Left lung (tissue), 4 donors: ENCODE measurements at regions not wholly inside any gene's neighbourhood (a gene's known extent, or its start where the extent isn't known, plus 50 kb on each side); places are given as distances from the start of the nearest gene placed in this dataset.
"Not testable (repeated sequence)": the region's sequence is repeated elsewhere in the genome, so short reads cannot be mapped to it uniquely, and the experiment has no call there.

Source experiments
- ATAC-seq: fragments of 200-7000 bp; cut with Tn5 transposase; one replicate; pipeline ENCODE4 v1.9.1; 2020; ENCODE audit warnings: moderate library complexity
- DNase-seq, 4 donors: peaks; one replicate each; pipeline ENCODE4 v3.0.0-alpha.2; 2013 to 2020
- H3K27ac ChIP-seq, 2 donors: fragments of 200-600 bp; sonication (generic) in 1 of 2; one replicate each; pipeline versions ENCODE4 v1.5.0 to v1.8.0; 2020 to 2021
- H3K27me3 ChIP-seq, 2 donors: fragments of 200-600 bp; sonication (generic) in 1 of 2; one replicate each; pipeline versions ENCODE4 v1.5.0 to v1.8.0; 2020 to 2021
- H3K36me3 ChIP-seq, 2 donors: fragments of 200-600 bp; sonication (generic) in 1 of 2; one replicate each; pipeline versions ENCODE4 v1.5.0 to v1.8.0; 2020 to 2021
- H3K4me1 ChIP-seq, 2 donors: fragments of 200-600 bp; one replicate each; pipeline ENCODE4 v1.8.0; 2021
- H3K4me3 ChIP-seq, 2 donors: fragments of 200-600 bp; sonication (generic) in 1 of 2; one replicate each; pipeline versions ENCODE4 v1.5.0 to v1.8.0; 2020 to 2021; ENCODE audit warnings: mild to moderate bottlenecking in 1 of 2
- H3K9me3 ChIP-seq, 2 donors: fragments of 200-600 bp; sonication (generic) in 1 of 2; one replicate each; pipeline versions ENCODE4 v1.5.0 to v1.8.0; 2020 to 2021
- intact Hi-C, 2 donors: fragments of 100-400 bp; cut with DNase I; formaldehyde crosslinking; loops; one replicate each; pipeline versions ENCODE4 v1.11.2 to v1.14.2; 2022
- TF ChIP-seq, protein P1 (sequence below), 2 donors: fragments of 200-600 bp; sonication (generic) in 1 of 2; IDR thresholded peaks; one replicate each; pipeline versions ENCODE4 v1.5.0 to v1.8.0; 2021; ENCODE audit warnings: antibody characterized with exemption in 2 of 2
- donor health status: DM: no; HTN: yes; CAD: no.
- donor health status: DM: no; HTN: no; CAD: no.

- H3K4me1 ChIP-seq, result no peaks in the 10 kb centered on the region
- H3K27ac ChIP-seq, result no peak overlapping the region
- H3K4me3 ChIP-seq, result no peak overlapping the region
- peak in 1 of 4 donors; percentile 43 for DNase-seq
- H3K9me3 ChIP-seq, result no peaks in the 10 kb centered on the region
- intact Hi-C loops, result no loop called here
- no peaks in the 10 kb centered on the region for H3K36me3 ChIP-seq
- TF ChIP-seq, protein P1, sequence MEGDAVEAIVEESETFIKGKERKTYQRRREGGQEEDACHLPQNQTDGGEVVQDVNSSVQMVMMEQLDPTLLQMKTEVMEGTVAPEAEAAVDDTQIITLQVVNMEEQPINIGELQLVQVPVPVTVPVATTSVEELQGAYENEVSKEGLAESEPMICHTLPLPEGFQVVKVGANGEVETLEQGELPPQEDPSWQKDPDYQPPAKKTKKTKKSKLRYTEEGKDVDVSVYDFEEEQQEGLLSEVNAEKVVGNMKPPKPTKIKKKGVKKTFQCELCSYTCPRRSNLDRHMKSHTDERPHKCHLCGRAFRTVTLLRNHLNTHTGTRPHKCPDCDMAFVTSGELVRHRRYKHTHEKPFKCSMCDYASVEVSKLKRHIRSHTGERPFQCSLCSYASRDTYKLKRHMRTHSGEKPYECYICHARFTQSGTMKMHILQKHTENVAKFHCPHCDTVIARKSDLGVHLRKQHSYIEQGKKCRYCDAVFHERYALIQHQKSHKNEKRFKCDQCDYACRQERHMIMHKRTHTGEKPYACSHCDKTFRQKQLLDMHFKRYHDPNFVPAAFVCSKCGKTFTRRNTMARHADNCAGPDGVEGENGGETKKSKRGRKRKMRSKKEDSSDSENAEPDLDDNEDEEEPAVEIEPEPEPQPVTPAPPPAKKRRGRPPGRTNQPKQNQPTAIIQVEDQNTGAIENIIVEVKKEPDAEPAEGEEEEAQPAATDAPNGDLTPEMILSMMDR (IDR thresholded peaks at IDR 0.05), result no peak
- peaks cover 0 to 14% of the 10 kb centered on the region in 2 donors for H3K27me3 ChIP-seq
- ATAC-seq, result no peak
Observed at GRCh38 chr4:3634894-3635820, 102.9 kb upstream of the LRPAP1 start.

DNA sequence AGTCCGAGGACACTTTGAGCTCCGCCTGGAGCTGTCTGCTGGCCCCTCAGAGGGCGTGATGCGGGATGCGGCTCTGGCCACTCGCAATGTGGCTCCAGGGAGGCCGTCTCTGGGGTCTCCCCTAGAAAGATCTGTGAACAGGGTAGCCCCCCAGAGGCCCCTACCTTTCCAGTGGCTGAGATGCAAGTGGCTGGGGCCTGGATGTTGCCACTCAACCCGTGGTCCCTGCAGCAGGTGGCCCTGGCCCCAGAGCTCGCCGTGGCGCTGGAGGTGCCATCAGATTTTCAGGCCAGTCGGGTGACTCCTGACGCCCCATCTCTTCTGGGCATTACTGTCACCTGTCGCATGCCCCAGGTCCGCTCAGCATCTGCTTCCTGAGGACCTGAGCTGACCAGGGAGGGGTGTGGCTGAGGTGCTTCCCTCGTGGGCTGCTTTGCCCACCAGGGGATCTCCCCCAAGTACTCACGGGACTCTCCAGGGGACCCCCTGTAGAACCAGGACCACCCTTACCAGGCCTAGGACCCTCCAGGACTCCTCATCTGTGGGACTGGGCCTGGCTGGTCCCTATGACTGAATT is 102.1 kb upstream of the LRPAP1 start:
- ATAC-seq, result no peak
- no peaks in the 10 kb centered on the region for H3K9me3 ChIP-seq
- no peak overlapping the region for H3K27ac ChIP-seq
- H3K27me3 ChIP-seq, result peaks cover 0 to 22% of the 10 kb centered on the region in 2 donors
- TF ChIP-seq, protein P1 (IDR thresholded peaks at IDR 0.05), result no peak
- no peaks in the 10 kb centered on the region for H3K36me3 ChIP-seq
- intact Hi-C loops, result no loop called here
- H3K4me3 ChIP-seq, result no peak overlapping the region
- H3K4me1 ChIP-seq, result no peaks in the 10 kb centered on the region
- DNase-seq, result peak in 1 of 4 donors; percentile 49

- ATAC-seq, H3K4me3 ChIP-seq, H3K4me1 ChIP-seq, H3K9me3 ChIP-seq, H3K27ac ChIP-seq, H3K36me3 ChIP-seq, intact Hi-C loops: not testable (repeated sequence)
- peak in 1 of 4 donors; percentile 59 for DNase-seq
- peaks cover 0 to 32% of the 10 kb centered on the region in 2 donors for H3K27me3 ChIP-seq
Observed at GRCh38 chr4:3633277-3633676, 101.1 kb upstream of the LRPAP1 start.

- H3K27ac ChIP-seq, ATAC-seq, H3K4me1 ChIP-seq, H3K36me3 ChIP-seq, intact Hi-C loops, H3K9me3 ChIP-seq, H3K4me3 ChIP-seq: not testable (repeated sequence)
- peak in 1 of 4 donors; percentile 72 for DNase-seq
- peaks cover 0 to 36% of the 10 kb centered on the region in 2 donors for H3K27me3 ChIP-seq
Observed at GRCh38 chr4:3632794-3633193, 100.6 kb upstream of the LRPAP1 start.

DNA sequence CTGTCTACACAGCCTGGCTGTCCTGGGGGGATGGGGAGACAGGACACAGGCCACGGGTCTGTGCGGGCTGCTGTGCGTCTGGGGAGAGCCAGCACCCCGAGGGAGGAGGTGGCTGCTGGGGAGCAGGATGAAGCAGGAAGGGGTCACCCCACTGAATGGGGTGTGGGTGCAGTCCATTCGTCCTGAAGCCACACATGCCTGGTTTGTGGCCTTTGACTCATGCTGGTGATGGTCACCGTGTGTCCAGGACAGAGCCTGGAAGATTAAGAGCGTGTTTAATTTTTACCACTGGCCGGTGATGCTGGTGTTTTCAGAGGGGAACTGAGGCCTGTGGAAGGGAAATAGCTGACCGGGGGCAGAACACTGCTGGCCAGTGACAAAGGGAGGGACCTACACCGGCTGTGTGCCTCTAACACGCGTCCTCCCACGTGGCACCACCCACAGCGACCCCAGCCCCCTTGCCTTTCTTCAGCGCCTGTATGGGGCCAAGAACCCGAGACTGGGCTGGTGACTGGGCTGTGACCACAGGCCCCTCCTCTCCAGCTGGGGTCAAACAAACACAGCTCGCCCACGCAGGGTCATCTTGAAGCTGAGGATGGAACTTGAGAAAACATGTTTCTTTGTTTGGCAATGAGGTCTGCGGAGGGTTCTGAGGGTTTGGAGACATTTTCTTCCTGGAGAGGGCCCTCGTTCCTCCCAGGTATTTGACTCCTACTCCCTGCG is 99.5 kb upstream of the LRPAP1 start:
- H3K27me3 ChIP-seq, result peaks cover 0 to 40% of the 10 kb centered on the region in 2 donors
- H3K9me3 ChIP-seq, H3K4me1 ChIP-seq, ATAC-seq, H3K4me3 ChIP-seq, intact Hi-C loops, H3K27ac ChIP-seq, H3K36me3 ChIP-seq: not testable (repeated sequence)
- DNase-seq, result peak in 1 of 4 donors; percentile 66

- TF ChIP-seq, protein P1 (IDR thresholded peaks at IDR 0.05), result no peak
- intact Hi-C loops, result no loop called here
- H3K27me3 ChIP-seq, result peaks cover 0 to 49% of the 10 kb centered on the region in 2 donors
Observed at GRCh38 chr4:3630598-3631543, 98.6 kb upstream of the LRPAP1 start.

More at GRCh38 chr4:3630598-3631543, 98.6 kb upstream of the LRPAP1 start:
- Histone ChIP-seq H3K36me3 (no peaks in the 10 kb centered on the region), H3K4me3 (no peak overlapping the region), H3K9me3 (no peaks in the 10 kb centered on the region), H3K4me1 (no peaks in the 10 kb centered on the region), H3K27ac (no peak overlapping the region)
- peak in 1 of 4 donors; percentile 69 for DNase-seq
- ATAC-seq, result no peak
